ENCODE measurements at regions not wholly inside any gene's neighbourhood (a gene's known extent, or its start where the extent isn't known, plus 50 kb on each side); places are given as distances from the start of the nearest gene placed in this dataset.

DNA sequence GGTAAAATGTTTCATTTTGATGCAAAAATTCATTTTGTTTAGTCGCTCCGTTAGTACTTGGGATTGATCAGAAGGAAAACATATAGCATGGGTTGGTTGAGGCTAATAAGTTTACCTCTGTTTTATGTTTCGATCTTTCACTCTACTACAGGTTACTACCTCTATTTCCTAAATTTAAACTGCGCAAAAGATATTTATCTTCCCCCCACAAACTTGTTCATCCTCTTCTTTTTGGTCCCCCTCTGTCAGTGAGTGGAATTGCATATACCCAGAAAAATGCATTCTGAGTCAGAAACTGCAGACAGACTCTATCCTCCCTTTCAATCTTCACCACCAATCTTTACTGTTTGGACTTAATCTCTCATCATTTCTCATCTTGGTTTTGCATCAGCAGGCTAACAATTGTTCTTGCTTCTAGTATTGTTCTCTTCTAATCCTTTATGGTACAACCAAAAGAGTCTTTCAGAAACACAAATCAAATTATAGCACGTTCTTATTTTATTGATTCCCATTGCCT lies 316.0 kb upstream of the ADGRL4 start:
- peak; percentile 39 for DNase-seq

DNA sequence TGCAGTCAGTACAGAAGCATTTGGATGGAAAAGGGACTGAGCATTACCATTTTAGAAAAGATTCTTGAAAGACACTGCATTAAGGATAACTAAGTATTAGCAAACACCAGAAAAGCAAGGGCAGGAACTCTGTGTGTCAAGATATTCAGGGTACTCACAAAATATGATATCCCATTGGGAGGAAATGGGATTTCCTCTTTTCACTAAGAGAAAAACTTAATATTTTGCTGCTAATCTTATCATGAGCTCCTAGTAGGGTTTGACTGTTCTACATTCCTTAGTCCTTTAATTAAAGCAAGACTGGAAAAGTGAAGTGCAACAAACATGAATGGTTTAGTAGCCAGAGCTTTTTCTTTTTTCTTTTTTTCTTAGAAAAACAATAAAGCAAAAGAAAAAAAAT lies 305.9 kb upstream of the ADGRL4 start:
- no peak for DNase-seq

DNA sequence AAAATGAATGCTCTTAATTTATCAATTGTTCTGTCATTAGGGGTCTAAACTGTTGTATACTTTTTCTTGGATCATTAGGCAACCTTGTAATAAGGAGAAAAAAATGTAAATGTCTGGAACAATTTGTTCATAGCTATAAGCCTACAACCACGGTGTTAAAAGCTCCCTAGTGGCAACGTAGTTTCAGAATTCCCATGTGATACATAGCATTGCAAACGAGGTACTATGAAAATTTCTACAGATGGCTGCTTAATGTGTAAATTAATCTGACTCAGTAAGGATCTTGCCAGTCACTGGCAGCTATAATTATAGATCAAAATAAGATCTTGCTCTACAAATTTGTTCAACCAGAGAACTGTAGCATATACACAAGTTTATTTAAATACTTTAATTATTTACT lies 304.1 kb upstream of the ADGRL4 start:
- no peak for DNase-seq

DNA sequence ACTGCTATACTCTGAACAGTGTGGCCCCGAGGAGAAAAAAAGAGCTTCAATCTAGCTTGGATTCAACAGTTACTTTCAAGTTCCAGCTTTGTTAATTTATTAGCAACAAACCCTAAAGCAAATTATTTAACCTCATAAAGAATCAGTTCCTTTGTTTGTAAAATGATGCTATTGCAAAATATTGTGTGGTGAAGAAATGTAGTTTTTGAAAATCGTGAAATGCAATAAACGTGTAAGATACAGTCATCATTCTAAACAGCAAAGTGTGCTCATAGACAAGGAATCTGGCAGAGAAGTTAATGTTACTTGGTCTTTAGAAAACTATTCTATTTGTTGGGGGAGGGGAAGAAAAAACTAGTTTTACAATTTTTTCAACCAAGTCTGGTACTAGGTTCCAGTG lies 297.6 kb upstream of the ADGRL4 start:
- no peak for DNase-seq

DNA sequence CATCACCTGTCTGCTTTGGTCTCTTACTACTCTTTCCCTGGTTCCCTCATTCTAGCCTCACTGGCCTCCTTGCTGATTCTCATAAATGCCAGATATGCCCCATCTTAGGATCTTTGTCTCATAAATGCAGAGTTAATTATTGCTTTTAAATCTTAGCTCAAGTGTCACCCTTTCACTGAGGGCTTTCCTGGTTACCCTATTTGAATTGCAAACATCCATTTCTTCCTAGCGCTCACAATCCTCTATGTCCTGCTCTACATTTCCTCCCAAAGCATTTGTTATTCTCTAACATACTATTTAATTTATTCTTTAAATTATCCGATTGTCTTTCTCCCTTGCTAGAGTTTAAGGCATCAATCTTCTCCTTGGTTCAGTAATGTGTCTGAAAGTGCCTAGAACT lies 296.5 kb upstream of the ADGRL4 start:
- DNase-seq = no peak

DNA sequence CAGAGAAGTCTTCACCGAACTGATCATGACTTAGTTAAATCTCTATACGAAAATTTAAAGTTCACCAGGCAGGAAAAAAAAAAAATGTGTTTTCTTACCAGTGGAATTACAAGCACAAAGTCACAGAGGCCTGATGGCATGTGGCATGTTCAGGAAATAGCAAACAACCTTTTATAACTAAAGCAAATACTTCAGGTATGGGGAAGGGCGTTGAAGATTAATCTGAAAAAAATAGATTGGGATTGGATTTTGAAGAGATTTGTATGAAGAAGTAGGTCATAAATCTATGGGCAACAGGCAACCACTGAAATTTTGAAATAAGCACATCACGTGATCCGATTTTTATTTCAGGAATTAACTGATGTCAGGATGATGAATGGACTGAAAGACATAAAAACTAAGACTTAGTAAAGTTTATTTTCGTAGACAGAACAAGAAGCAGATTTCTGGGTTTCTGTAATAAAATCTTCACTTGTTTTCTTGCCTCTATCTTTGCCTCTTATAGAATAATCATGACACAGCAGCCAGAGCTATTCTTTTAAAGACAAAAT lies 295.9 kb upstream of the ADGRL4 start:
- no peak for DNase-seq

DNA sequence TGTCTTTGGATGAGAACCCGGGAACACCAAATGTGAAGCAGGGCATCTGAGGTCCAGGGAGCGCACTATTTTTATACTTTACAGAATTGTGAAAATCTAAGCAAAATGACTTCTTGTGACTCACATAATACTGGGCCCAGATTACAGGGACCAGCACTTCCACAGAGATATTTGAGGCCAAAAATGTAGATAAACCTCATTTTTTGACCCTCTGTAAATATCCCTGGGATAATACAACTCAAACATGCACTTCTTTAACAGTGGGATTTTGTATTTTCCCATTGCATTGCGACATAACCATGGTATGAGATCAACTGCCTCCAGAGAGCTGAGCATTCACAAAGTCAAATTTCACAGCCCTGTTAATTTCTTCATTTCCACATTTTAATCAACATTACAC lies 289.4 kb upstream of the ADGRL4 start:
- DNase-seq = no peak

DNA sequence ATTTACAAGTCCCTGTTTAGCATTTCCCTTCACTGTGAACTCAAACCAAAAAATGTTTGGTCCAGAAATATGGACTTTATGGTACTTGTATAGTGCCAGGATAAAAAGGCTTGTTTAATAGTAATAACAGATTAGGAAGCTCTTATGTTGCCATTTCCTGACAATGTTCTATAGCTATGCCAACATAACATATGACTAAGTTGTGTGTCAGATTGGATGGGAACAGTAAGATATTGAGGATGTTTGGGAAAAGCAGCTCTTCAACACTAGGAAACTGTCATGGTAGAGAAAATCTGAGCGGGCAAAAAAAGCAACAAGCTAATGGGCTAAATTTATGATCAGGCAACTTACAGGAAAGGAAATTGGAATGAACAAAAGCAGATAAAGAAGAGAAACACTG lies 287.1 kb upstream of the ADGRL4 start:
- no peak for DNase-seq

DNA sequence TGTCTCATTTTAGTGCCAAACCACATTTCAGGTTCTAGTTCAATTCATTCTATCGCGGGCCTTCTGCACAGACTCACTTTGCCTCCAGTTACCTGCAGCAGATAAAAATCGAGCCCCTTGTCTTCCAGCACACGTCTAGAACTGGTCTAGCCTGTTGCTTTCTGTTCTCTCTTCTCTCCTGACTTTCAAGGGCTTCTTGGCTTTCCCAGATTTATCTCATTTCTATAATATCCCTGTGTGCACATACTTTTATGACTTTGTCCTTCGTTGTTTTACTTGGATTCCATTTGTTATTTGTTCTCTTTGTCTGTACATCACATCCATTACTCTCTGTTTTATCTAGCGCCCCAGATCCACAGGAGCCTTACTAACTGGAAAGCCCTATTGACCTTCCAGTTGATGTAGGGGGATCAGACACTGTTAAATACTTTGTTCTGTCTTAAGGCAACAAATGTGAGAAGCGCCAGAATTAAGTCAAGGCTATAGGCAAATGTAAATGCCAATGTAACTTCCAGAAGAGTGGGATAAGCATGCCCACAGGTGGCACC lies 284.5 kb upstream of the ADGRL4 start:
- no peak for DNase-seq

DNA sequence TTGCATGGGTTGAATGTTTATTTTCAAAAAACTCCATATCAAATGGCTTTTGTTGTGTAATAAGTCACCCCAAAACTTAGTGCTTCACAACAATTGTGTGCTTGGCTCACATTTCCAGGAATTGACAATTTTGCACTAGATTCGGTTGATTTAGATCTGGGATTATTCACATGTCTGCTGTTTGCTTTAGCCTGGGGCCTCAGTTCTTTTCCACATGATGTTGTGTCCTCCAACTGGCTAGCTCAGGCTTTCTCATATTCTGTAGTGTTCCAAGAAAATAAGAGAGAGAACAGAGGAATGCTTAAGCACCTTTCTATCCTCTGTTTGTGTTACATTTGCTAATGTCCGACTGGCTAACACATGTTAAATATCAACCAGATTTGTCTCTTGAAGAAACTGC lies 281.5 kb upstream of the ADGRL4 start:
- DNase-seq = no peak

DNA sequence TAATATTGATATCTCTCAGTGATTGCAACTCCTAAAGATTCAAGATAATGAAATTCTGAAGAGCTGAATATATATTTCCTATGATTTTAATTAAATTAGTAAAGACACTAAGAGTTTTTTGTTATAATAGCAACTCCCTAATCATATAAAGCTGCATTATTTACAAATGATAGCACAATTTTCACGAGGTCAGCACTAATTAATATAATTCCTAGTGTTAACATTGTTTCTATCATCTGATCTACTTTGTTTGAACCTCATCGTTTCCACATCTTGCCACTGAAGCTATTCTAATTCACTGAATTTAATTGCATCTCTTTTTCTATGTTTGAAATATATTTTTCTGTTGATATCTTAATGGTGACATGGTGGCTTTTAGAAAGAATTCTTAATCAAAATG lies 279.1 kb upstream of the ADGRL4 start:
- no peak for DNase-seq

DNA sequence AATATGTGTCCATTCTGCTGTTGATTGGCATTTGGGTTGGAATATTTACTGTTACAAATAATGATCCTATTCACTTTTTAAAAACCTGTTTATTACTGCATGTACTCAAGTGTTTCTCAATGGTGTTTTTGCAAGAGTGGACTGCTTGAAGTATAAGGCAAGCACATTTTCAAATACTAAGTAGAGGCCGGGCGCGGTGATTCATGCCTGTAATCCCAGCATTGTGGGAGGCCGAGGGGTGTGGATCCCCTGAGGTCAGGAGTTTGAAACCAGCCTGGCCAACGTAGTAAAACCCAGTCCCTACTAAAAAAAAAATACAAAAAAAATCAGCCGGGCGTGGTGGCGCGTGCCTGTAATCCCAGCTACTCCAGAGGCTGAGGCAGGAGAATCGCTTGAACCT lies 276.9 kb upstream of the ADGRL4 start:
- DNase-seq = no peak

DNA sequence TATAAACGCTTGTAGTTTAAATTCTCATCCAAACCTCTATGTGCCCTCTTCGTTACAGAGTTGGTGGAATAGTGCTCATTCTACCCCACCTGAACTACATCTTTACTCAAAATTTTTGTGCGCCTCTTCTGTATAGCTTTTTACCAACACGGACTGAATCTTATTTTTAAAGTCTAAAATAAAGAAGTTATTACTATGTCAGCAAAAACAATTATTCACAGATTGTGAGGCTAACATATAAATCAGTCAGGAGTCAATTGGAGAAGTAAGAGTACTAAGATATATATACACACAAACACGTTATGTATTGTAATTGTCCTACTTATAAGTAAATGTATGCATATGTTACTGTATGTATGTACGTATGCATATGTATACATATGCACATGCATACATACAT lies 274.9 kb upstream of the ADGRL4 start:
- no peak for DNase-seq

DNA sequence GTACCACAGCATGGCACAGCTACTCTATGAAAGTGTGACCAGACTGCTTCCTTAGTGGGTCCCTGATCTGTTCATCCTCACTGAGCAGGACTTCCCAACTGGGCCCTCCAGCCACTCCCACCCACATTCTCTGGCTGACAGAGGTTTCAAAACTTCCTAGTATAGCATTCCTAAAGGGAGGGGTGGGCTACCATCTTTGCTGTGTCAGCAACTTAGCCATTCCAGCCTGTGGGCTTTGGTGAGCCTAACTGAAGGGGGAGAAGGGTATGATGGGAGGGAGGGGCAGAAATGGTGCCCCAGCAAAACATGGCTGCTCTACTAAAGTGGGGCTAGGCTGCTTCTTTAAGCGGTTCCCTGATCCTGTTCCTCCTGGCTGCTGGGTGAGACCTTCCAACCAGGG lies 265.2 kb upstream of the ADGRL4 start:
- no peak for DNase-seq

DNA sequence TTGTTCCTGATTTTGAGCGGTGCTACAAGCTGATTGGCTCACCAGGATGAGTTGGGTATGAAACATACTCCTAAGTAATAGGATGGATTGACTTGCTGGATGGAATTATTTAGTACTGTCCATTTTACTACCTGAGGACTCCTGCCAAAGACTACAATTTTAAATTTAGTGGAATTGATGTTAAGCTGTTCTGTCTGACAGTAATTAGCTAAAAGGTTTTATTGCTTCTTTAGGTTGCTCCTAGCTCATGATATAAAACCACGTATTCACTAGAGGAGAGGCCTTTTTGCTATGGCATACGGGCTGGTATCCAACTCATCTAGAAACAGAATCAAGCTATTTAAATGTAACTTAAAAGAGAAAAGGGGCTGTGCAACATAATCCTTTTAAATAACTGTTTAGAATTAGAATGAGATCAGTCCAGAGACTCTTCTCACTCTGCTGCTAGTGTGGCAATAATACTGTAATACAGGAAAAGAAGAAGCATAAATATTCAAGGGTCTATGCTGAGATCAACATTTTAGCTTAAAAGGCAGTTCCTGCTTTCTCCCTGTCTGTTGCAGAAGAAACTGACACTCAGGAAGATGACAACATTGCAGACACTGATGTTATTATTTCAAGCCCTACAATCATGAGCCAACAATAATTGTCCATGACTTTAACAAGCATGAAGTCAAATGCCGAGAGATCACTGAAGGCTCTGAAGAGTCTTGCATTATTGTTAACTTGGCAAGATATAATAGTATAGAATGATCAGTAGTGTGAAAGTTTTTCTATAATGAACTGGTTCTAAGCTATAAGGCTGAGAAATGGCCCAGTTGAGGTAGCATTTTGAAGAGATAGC lies 258.7 kb upstream of the ADGRL4 start:
- DNase-seq = peak; percentile 12

DNA sequence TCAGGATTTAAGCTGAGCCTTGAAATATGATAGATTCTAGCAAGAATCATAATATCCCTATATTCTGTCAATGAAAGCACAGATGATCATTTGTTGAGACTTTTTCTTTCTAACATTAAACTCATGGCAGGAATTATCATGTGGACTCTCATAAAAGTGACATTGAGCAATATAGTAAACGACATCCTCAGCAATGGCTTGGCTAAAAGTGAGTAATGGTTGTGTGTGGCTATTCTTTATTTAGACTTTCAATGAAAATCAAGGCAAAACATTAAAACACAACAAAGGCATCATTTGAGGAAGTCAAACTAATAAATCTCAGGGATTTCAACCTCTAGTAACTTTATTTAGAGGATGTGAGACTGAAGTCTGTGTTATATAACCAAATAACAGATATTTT lies 257.8 kb upstream of the ADGRL4 start:
- DNase-seq = no peak

DNA sequence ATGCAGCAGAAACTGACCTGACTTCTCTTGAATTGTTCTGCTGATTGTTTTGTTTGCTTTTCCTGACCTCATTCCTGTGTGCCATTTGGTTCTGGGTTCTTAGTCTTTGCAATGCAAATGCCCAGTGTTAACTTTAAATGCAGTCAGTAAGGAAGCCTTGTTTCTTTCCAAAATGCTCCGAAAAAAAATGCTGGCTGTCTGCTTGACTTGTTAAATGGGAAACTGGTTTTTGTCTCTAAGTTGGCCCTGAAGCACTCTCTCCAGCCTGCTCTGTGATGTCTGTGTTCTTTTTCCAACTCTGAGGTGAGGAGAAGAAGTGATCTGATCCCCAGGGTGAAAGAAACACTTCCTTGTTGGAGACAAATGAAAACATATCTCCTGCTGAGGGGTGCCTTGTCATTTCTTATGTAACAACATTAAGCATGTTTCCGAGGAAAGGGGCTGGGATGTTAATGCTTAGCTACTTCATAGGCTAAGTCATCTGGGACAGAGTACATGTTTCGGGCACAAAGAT lies 256.3 kb upstream of the ADGRL4 start:
- no peak for DNase-seq

DNA sequence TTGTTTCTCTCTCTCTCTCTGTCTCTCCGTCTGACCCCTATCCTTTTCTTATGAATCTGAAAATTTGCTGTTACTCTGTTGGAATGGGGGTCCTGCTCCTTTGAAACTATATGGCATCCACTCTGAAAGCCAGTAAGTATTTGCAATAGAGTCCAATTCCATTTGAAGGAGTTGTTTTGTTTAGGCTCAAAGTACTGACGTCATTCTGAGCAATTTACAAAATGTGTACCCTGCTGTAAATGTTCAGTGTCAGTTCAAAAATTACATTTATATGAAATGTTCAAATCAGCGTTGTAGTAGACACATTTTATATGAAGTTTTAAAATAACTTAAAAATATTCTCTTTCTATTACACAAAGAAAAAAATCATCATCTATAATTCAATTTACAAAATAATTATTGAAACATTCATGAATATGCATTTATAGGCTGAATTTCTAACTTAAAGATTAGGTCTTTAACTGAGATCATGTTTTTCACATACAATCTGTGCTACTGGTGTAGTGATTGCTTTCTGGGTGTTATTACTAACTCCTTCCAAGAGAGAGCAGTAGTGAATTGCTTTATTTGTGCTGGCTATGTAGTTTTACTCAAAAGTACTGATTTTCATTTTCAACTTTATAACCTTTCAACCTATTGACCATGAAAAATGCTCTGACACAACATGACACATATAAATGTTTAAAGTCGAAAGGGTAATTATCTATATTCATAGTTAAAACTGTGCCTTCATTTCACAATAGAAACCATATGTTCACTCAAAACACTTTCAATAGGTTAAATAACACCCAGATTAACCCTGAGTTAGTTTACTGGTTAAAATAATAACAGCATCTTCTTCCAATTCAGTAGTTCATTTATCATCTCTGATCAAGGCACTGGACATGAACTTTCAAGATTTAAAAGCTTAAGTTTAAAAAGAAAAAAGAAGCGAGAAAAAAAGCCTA lies 253.1 kb upstream of the ADGRL4 start:
- DNase-seq = peak; percentile 64

DNA sequence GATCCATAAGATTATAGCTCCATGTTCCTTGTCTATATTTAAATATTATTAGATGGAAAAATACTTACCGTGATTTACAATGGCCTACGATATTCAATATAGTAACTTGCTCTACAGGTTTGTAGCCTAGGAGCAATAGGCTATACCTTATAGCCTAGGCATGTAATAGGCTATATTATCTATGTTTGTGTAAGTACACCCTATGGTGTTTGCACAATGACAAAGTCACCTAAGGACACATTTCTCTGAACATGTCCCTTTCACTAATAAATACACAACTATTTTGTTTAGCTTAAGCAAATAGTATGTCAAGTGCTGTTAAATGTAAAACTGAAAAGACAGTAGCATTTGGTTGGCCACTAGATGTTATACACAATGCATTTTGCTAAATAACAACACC lies 248.9 kb upstream of the ADGRL4 start:
- DNase-seq = no peak

DNA sequence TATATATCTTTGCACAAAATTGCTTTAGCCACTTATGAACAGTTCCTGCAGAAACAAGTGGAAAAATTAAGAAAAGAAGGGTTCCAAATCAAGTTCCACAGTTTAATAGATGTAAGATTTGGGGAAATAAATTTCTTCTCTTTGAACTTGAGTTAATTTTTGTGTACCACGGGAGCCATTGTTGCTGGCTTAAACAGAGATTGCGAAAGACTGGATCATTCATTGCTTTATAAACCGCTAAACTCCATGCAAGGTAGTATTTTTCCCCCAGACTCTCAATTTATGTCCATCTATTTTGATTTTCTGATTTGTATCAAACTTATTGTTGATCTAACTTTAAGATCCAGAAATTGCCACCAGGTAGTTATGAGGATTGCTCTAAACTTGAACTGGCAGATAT lies 246.1 kb upstream of the ADGRL4 start:
- no peak for DNase-seq

DNA sequence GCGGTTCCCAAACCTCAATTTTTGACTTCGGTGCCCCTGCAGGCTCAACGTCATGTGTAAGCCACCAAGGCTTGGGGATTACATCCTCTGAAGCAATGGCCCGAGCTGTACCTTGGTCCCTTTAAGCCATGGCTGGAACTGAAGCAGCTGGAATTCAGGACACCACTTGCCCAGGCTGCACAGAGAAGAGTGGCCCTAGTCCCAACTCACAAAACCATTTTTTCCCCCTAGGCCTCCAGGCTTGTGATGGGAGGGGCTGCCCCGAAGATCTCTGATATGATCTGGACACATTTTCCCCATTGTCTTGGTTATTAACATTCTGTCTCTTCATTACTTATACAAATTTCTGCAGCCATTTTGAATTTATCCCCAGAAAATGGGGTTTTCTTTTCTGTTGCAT lies 233.3 kb upstream of the ADGRL4 start:
- no peak for DNase-seq

DNA sequence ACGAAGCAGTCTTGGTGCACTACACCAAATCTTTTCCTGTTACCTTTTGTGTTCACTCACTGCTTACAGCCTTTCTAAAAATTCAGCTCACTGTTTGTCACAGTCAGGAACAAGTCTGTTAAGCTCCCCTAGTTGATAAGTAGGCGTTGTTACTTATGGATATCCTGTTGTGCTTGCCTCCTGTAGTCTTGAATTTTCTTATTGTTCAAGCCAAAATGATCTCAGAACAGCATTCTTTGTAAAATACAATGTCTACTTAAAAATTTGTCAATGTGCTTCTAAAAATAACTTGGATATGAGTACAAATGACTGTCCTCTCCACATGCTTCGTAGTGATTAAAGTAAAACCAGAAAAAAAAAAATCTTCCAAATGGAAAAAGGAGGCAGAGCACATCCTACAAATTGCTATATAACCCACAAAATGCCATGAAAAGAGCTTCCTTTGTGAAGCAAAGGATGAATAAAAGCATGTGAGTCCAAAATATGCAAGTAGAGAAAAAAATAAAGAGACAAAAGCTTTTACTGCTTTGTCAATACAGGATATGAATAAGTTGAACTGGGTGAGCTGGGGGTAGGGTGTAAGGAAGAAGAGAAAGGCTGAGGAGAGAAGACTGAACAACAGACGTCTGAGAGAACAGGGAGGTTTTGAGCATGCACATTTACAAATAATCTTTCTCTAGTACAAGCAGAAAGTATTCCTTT lies 228.9 kb upstream of the ADGRL4 start:
- peak; percentile 20 for DNase-seq
